Naive thymus-derived CD4-positive, alpha-beta T cell (primary cell): ENCODE measurements at regions not wholly inside any gene's neighbourhood (a gene's known extent, or its start where the extent isn't known, plus 50 kb on each side); places are given as distances from the start of the nearest gene placed in this dataset.

ENCODE experiments used
- ATAC-seq: fragments of 150-1000 bp; cut with Tn5 transposase; 2 replicates; pipeline ENCODE4 v1.10.0; 2021; ENCODE audit warnings: mild to moderate bottlenecking, moderate library complexity
- CTCF ChIA-PET: fragments of 350-600 bp; sonication (Branson Sonifier 250); formaldehyde crosslinking; loops from one replicate; lab custom pipeline; 2021; ENCODE audit warnings: antibody characterized with exemption; lab: Charles Lee
- POLR2A ChIA-PET: fragments of 350-600 bp; sonication (Branson Sonifier 250); formaldehyde crosslinking; loops from one replicate; lab custom pipeline; 2021; ENCODE audit warnings: antibody characterized with exemption, inconsistent platforms; lab: Charles Lee
- DNase-seq, 9 donors: peaks; one replicate each; pipeline versions ENCODE4 v3.0.0 to v3.0.0-alpha.2; 2020 to 2022; ENCODE audit warnings: mixed read lengths in 1 of 9
- H3K27ac ChIP-seq: one replicate; pipeline ENCODE4 v1.7.0; 2013; ENCODE audit warnings: mild to moderate bottlenecking, low read depth, low read length, moderate library complexity
- H3K27me3 ChIP-seq, 2 donors: one replicate each; pipeline ENCODE4 v1.7.0; 2013; ENCODE audit warnings: low read length in 2 of 2, mild to moderate bottlenecking in 2 of 2, moderate library complexity in 2 of 2; ENCODE audit not compliant: control insufficient read depth in 2 of 2, insufficient read depth in 2 of 2
- H3K36me3 ChIP-seq, 3 experiments: 1 replicate in 2 of 3; 2 replicates in 1 of 3; pipeline ENCODE4 v1.7.0; 2013; ENCODE audit warnings: low read length in 3 of 3, mild to moderate bottlenecking in 3 of 3, moderate library complexity in 1 of 3; ENCODE audit not compliant: insufficient read depth in 3 of 3, control insufficient read depth in 2 of 3
- H3K4me1 ChIP-seq, 2 donors: one replicate each; pipeline ENCODE4 v1.7.0; 2013; ENCODE audit warnings: low read length in 2 of 2, mild to moderate bottlenecking in 2 of 2, moderate library complexity in 1 of 2; ENCODE audit not compliant: control insufficient read depth in 2 of 2, insufficient read depth in 2 of 2
- H3K4me3 ChIP-seq: 2 replicates; pipeline ENCODE4 v1.7.0; 2013; ENCODE audit warnings: mild to moderate bottlenecking, low read length
- H3K9me3 ChIP-seq, 3 experiments: 1 replicate in 2 of 3; 2 replicates in 1 of 3; pipeline ENCODE4 v1.7.0; 2013; ENCODE audit warnings: low read length in 3 of 3; ENCODE audit not compliant: control insufficient read depth in 2 of 3
- H3K27ac Mint-ChIP-seq, 9 donors: one replicate each; pipeline ENCODE4 v1.8.0; 2020 to 2022; ENCODE audit warnings: mixed read lengths in 9 of 9, mild to moderate bottlenecking in 8 of 9, moderate library complexity in 5 of 9, inconsistent platforms in 2 of 9
- H3K27me3 Mint-ChIP-seq, 5 donors: one replicate each; pipeline ENCODE4 v1.8.0; 2021 to 2022; ENCODE audit warnings: mixed read lengths in 5 of 5, mild to moderate bottlenecking in 1 of 5
- H3K36me3 Mint-ChIP-seq, 5 donors: one replicate each; pipeline ENCODE4 v1.8.0; 2020 to 2022; ENCODE audit warnings: mixed read lengths in 5 of 5, mild to moderate bottlenecking in 3 of 5, inconsistent platforms in 1 of 5
- H3K4me1 Mint-ChIP-seq, 7 donors: one replicate each; pipeline ENCODE4 v1.8.0; 2020 to 2022; ENCODE audit warnings: mixed read lengths in 7 of 7, mild to moderate bottlenecking in 3 of 7, inconsistent platforms in 1 of 7
- H3K4me3 Mint-ChIP-seq, 10 donors: one replicate each; pipeline ENCODE4 v1.8.0; 2020 to 2022; ENCODE audit warnings: mild to moderate bottlenecking in 10 of 10, mixed read lengths in 10 of 10, moderate library complexity in 6 of 10, inconsistent platforms in 2 of 10
- H3K9me3 Mint-ChIP-seq, 11 donors: one replicate each; pipeline ENCODE4 v1.8.0; 2020 to 2022; ENCODE audit warnings: mixed read lengths in 11 of 11, mild to moderate bottlenecking in 4 of 11, inconsistent platforms in 1 of 11, moderate library complexity in 1 of 11
- intact Hi-C, 2 donors: fragments of 100-400 bp; cut with micrococcal nuclease; formaldehyde crosslinking; loops; one replicate each; pipeline ENCODE4 v1.15.1; 2023

- POLR2A ChIA-PET, result no interaction called here
- ATAC-seq (no peak), DNase-seq (no peak)
- CTCF ChIA-PET, result no interaction called here
- Mint-ChIP-seq H3K4me3 (no peak overlapping the region), H3K27me3 (peaks cover 0 to 10% (median 0%) of the 10 kb centered on the region in 5 donors), H3K9me3 (peaks cover 0 to 5% (median 0%) of the 10 kb centered on the region in 11 donors), H3K4me1 (peaks cover 3 to 39% (median 8%) of the 10 kb centered on the region in 7 donors), H3K36me3 (peaks cover 0 to 4% (median 0%) of the 10 kb centered on the region in 5 donors), H3K27ac (no peak overlapping the region)
- intact Hi-C loops, result no loop called here
- Histone ChIP-seq H3K4me3 (no peak overlapping the region), H3K9me3 (no peaks in the 10 kb centered on the region), H3K27me3 (no peaks in the 10 kb centered on the region), H3K36me3 (no peaks in the 10 kb centered on the region), H3K4me1 (no peaks in the 10 kb centered on the region), H3K27ac (no peak overlapping the region)
Observed at GRCh38 chr4:10736266-10736665, 51.7 kb upstream of the CLNK start.

DNA sequence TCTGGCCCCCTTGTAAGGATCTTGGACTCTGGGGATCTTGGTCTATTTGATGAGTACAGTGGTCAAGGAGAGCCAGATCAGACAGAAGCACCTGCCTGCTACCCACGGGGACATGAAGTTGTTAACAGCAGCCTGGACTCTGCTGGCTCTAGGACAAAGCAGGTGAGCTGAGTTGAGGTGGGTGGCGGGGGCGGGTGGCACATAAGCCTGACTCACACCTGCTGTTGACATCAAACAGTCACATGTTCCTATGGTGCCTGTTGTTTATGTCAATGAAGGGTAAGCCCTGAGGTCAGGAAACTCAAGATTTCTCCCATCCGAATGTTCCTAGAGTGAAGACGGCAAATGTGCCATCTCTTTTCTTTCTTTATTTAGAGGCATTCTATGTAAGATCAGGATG, 50.1 kb upstream of the CLNK start:
- DNase-seq (no peak), ATAC-seq (no peak)
- no peak overlapping the region for H3K27ac ChIP-seq
- no peaks in the 10 kb centered on the region for H3K27me3 ChIP-seq
- no peak overlapping the region for H3K4me3 Mint-ChIP-seq
- POLR2A ChIA-PET, result no interaction called here
- peaks cover 0 to 13% (median 0%) of the 10 kb centered on the region in 11 donors for H3K9me3 Mint-ChIP-seq
- H3K27me3 Mint-ChIP-seq, result peaks cover 0 to 10% (median 0%) of the 10 kb centered on the region in 5 donors
- no peak overlapping the region for H3K4me3 ChIP-seq
- no peaks in the 10 kb centered on the region for H3K4me1 ChIP-seq
- H3K36me3 ChIP-seq, result no peaks in the 10 kb centered on the region
- H3K9me3 ChIP-seq, result no peaks in the 10 kb centered on the region
- CTCF ChIA-PET, result no interaction called here
- H3K4me1 Mint-ChIP-seq, result peaks cover 3 to 44% (median 8%) of the 10 kb centered on the region in 7 donors
- no peak overlapping the region for H3K27ac Mint-ChIP-seq
- intact Hi-C loops, result loop anchor here in 1 of 2 donors (5.0 kb wide), 1 partner anchor 77 kb away; no protein-coding TSS in a partner anchor
- peaks cover 0 to 3% (median 0%) of the 10 kb centered on the region in 5 donors for H3K36me3 Mint-ChIP-seq
